GM21825 (cell line): ENCODE measurements at regions not wholly inside any gene's neighbourhood (a gene's known extent, or its start where the extent isn't known, plus 50 kb on each side); places are given as distances from the start of the nearest gene placed in this dataset.
"Not testable (repeated sequence)": the region's sequence is repeated elsewhere in the genome, so short reads cannot be mapped to it uniquely, and the experiment has no call there.

Experiments used
- ATAC-seq: cut with Tn5 transposase; IDR thresholded peaks from one replicate; pipeline ENCODE4 v1.9.1; 2021; ENCODE audit warnings: mild to moderate bottlenecking, moderate library complexity; ENCODE audit not compliant: unreplicated experiment

- no peak for ATAC-seq
Observed at GRCh38 chr6:154596701-154597100, 86.2 kb upstream of the CNKSR3 start.

- ATAC-seq = no peak
Observed at GRCh38 chr6:154598399-154598798, 87.9 kb upstream of the CNKSR3 start.

DNA sequence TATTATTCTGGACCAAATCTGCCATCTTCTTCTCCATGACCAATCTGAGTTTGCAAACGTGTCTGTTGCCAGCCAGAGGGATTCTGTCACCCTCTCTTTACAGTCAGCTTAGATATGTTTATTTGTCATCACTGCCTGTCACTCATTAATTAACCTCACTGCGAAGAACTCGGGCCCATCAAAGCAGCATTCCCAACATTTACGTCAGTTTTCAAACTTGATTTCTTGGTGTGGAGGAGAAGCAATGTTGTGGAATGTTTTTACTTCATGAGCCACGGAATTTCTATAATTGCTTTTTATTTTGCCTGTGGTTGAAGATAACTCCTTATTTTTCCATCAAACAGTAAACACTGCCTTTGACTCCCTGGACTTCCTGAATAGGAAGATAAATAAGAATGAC is 91.8 kb upstream of the CNKSR3 start:
- no peak for ATAC-seq

GRCh38 chr6:154602708-154603107 is 92.2 kb upstream of the CNKSR3 start:
- no peak for ATAC-seq

DNA sequence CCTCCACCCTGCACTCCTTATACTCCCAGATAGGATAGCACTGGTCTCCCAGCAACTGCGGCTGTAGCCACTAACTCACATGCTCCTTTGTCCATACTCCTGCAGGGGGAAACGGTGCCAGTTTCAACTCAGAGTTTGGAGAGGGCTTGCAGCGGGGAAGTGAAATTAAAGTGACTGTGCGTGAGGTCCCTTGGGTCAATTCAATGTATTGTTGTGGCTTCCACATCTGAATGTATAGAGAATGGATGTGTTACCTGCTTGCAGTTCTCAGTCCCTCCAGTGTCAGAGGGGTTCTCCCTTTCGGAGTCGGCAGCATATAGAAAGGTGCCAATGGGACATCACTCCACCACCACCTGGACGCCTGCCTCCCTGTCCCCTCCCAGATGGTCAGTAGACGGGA is 93.6 kb upstream of the CNKSR3 start:
- ATAC-seq = peak; percentile 35

- peak; percentile 47 for ATAC-seq
Observed at GRCh38 chr6:154605178-154605881, 94.8 kb upstream of the CNKSR3 start.

- ATAC-seq = no peak
Observed at GRCh38 chr6:154605882-154606370, 95.4 kb upstream of the CNKSR3 start.

DNA sequence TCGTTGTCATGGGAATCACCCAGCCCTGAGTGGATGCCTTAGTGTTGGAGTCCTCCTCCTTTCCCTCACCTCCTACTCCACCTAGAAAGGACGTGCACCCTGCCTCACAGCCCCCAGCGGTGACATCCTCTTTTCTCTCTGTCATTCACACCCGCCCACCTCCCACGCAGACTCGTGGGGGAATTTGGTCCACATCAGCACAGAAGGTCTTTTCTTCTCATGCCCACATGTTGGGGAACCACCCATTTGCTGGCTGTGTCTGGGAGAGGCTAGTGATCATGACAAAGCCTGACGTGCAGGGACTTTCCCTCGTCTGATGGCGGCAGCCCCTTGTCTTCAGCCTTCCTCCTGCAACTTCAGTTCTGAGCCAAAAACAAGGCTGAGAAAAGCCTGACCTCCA is 96.0 kb upstream of the CNKSR3 start:
- peak; percentile 74 for ATAC-seq

DNA sequence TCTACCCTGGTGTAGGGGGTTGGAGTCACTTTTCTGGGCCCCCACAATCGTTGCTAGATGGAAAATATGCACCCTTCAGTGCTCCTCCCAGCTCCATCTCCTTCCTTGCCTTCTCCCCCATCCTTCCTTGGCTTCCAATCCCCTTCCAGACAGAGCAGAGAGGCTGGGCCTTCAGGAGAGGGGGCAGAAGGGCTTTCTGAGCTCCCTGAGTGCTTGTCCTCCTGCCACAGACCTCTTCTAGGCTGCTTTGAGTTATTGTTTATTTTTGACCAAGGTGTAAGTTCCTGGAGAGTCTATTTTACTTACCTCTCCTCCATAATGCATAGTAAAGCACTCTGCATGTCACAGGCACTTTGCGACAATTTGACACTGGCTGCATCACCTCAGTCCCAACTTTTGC is 96.4 kb upstream of the CNKSR3 start:
- no peak for ATAC-seq

- no peak for ATAC-seq
Observed at GRCh38 chr6:154611241-154611640, 100.8 kb upstream of the CNKSR3 start.

DNA sequence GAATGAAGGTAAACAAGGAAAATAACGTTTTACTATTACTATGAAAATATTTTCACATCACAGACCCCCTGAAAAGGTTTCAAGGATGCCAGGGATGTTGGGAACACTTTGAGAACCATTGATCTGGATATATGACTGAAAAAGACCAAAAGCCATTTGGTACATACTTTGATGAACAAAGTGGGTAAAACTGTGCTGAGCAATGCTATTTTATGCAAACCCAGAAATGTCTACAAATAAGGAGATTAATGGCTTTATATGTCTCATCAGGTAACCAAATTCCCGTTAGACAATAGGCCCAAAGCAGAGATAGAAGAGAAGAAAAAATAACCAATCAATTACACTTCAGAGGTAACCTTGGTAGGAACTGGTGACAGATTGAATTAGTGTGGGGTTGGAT is 101.4 kb upstream of the CNKSR3 start:
- ATAC-seq = no peak

- ATAC-seq = no peak
Observed at GRCh38 chr6:154613137-154613676, 102.7 kb upstream of the CNKSR3 start.

- no peak for ATAC-seq
Observed at GRCh38 chr6:154614101-154614500, 103.6 kb upstream of the CNKSR3 start.

GRCh38 chr6:154614641-154615040 is 104.2 kb upstream of the CNKSR3 start:
- ATAC-seq = no peak

- ATAC-seq = no peak
Observed at GRCh38 chr6:154615483-154616025, 105.1 kb upstream of the CNKSR3 start.

- ATAC-seq = no peak
Observed at GRCh38 chr6:154617175-154617574, 106.7 kb upstream of the CNKSR3 start.

GRCh38 chr6:154619146-154619545 is 108.7 kb upstream of the CNKSR3 start:
- no peak for ATAC-seq

GRCh38 chr6:154621686-154622085 is 111.2 kb upstream of the CNKSR3 start:
- no peak for ATAC-seq

GRCh38 chr6:154622618-154623336 is 110.4 kb upstream of the SCAF8 start:
- ATAC-seq = no peak

DNA sequence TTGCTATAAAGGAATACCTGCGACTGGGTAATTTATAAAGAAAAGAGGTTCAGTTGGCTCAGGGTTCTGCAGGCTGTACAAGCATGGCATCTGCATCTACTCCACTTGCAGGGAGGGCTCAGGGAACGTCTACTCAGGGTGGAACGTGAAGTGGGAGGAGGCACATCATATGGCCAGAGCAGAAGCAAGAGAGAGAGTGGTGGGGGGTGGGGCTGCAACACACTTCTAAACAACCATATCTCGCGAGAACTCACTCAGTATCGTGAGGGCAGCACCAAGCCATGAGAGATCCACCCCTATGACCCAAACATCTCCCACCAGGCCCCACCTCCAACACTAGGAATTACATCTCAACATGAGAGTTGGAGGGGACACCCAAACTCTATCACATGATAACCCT is 109.8 kb upstream of the SCAF8 start:
- ATAC-seq = no peak

DNA sequence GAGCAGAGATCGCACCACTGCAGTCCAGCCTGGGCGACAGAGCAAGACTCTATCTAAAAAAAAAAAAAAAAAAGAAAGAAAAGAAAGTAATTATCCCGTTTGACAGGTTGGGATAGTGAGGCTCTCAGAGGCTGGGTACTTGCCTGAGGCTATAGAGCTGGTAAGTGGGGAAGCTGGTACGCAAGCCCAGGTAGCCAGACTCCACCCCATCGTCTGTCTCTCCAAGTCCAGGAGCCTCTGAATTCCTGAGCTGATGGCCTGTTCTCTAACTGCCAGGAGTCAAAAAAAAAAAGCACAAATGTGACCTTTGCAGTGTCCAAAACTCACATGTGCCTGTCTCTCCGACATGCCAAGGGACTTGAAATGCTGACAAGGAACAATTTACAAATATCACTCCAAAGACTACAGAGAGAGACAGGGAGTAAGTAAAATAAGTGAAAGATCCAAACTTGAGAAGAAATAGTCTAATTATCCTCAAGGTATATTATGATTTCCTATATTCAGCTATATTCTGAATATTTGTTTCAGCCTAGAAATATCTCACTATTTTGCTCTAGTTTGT is 109.1 kb upstream of the SCAF8 start:
- ATAC-seq = no peak

DNA sequence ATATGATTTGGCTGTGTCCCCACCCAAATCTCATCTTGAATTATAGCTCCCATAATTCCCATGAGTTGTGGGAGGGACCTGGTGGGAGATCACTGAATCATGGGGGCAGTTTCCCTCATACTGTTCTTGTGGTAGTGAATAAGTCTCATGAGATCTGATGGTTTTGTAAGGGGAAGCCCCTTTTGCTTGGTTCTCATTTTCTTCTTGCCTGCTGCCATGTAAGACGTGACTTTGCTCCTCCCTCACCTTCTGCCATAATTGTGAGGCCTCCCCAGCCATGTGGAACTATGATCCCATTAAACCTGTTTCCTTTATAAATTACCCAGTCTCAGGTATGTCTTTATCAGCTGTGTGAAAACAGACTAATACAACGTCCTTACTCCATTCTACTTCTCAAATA is 108.5 kb upstream of the SCAF8 start:
- not testable (repeated sequence) for ATAC-seq
